Activated T-cell treated with anti-CD3 and anti-CD28 coated beads for 48 hours (primary cell): ENCODE measurements at regions not wholly inside any gene's neighbourhood (a gene's known extent, or its start where the extent isn't known, plus 50 kb on each side); places are given as distances from the start of the nearest gene placed in this dataset.
A peak's percentile ranks its signal among the peaks of the same experiment; 100 is the strongest.

Experiments used
- DNase-seq: peaks from one replicate; pipeline ENCODE4 v3.0.0-alpha.2; 2020; ENCODE audit warnings: low read depth

DNA sequence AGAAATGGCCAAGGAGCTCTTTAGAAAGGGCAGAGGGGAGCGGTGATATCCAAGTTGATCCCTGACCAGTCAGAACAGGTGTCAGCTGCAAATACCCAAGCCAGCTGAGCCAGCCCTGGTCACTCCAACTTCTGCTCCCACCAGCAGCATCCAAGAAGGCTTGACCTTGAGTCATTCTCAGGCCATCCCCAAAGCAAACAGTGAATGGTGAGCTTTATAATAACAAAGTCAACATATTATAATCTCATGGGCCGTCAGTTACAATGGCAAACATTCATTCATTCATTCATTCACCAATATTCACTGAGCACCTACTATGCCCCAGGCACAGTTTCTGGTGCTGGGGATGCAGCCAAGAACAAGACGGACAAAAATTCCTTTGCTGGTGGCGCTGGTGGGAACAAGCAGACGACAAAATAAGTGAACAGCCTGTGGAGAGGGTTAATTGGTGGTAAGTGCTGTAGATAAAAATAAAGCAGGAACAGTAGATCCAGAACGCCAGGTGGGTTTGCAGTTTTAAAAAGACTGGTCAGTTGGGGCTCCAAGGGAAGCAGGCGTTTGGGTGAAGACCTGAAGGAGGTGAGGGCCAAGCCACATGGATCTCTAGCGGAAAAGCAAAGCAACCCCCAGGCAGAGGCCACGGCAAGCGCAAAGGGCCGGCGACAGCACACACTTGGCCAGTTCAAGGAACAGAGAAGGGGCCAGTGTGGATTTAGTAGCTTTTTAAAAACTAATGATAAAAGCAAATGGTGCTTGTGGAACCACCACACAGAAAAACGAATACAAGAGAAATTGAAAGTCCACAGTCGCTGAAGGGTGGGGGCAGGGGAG is 131.8 kb upstream of the PTPN1 start:
- DNase-seq = no peak

DNA sequence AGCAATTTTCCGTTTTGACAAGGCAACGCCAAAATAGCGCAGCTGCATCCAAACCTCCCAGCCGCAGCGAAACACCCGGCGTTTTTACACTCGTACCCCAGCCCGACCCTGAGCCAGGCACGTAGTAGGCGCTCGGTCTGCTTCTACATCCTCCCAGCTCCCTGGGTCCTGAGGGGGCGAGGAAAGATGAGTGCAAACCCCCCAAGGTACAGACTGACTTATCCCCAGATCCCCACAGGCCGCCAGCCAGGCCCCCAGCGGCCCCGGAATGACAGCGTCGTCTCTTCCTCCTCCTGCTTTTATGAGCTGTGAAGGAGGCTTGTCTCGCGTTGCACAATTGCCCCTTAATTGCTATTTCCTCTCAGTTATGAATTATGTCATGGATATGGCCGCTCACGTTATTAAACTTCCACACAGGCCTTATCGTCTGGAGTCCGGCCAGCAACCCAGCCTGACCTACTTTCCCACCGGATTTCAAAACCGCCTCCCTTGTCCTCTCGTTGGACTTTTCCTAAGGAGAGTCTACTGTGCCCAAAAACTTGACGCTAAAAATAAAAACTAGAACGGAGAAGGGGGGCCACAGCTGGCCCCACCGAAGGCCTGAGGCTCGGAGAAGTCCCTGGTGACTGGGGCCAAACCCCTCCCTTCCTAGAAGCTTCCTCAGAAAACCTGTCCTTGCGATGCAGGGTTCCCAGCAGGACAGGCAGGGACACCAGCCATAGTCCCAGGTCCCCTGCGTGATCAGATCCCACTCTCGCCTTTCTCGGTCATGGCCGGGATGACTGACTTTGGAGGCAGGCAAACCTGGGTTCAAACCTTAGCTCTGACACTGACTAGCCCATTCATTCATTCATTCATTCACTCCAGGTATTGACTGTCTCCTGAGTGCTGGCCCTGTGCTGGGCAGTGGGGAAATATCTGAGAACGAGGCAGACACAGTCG is 130.9 kb upstream of the PTPN1 start:
- no peak for DNase-seq

DNA sequence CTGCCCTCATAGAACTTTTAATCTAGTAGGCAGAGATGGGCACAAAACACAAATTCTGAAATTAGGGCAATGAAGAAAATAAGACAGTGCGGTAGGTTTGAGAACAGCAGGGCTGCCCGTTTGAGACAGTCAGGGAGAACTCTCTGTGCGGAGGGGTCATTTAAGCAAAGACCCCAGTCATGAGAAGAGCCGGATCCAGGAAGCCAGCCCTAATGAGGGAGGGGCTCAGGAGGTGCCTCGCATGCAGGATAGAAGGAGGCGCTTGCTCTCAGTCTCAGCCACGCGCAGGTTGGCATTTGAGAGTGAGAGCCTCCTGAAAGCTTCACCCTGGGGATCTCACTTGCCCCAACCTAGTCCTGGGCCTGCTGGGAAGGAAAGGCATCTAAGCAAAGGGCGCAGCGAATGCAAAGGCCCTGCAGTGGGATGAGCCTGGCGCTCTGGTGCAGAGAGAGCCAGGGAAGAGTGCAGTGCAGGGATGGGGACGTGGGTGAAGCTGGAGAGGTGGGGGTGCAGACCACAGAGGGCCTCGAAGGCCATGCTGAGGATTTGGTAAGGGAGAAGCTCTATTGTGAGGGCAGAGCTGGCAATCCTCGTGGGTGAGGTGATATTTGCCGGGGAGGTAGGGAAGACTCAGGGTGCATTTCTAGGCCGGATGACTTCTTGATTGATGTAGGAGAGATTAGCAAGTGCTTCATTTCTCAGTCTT is 130.0 kb upstream of the PTPN1 start:
- no peak for DNase-seq

DNA sequence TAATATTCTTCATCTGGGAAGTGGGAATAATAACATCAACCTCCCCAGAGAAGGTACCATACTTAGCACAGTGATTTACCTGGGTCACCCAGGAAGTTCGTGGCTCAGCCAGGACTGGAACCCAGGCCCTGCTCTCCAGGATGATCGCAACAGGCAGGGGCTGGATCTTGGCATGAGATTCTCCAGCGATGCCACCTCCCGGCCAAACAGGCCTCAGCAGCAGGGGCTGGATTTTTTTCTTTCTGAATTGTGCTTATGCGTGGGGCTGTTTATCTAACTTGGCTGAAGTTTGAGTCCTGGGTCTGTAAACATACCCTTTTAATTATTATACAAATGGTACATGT is 129.5 kb upstream of the PTPN1 start:
- DNase-seq = no peak

DNA sequence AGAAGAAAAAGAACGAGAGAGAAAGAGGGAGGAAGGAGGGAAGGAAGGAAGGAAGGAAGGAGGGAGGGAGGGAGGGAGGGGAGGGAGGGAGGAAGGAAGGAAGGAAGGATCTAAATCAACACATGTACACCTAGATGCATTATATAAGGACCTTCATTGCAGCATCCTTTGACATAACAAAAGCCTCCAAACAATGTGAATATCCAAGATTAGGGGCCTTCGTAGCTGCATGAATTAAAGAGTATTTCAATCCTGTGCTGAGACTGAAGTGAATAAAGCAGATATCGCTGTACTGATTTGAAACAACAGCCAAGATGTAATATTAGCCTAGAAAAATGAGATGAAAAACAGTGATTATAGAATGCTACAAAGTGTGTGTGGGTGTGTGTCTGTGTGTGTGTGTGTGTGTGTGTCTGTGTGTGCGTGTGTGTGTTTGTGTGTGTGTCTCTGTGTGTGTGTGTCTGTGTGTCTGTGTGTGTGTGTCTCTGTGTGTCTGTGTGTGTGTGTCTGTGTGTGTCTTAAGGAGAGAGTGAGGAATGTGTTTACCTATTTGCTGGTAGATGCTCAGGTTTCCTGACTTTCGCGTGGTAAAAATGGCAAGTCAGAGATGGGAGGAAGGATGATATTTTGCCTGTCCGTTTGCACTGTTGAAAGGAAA is 129.0 kb upstream of the PTPN1 start:
- no peak for DNase-seq

DNA sequence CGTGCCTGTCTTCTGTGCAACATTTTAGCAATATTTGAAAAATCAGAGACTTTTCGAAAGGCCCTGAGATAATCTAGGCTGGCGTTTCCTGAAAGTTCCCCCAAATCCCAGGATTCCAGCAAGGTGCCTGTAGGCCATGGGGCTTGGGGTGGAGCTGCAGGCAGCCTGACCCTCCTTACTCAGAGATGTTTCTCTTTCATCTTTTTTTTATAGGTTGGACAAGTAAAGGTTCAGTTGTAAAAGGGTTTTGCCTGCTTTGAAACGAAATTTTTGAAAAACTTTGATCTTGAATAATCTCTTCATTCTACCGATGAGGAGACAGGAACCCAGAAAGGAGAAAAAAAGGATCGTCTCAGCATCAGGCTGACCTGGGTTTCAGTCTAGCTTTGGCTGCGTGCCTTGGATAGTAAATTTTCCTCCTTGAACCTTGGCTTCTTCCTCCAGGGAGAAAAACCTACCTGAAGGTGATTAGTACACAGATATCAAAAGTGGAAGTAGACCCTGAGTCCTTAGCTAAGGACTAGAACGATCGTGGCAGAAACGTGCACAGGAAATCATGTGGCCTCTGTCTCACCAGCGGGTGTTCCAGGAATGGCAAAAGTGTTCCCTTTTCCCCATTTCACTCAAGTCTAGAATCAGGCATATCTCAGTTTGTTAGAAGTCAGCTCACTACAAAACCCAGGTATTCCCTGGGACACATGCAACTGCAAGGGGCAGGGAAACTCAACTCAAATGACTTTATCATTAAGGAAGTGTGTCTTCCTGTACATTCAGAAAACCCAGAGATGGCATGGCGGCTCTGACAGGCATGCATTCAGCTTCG is 128.2 kb upstream of the PTPN1 start:
- DNase-seq = no peak

DNA sequence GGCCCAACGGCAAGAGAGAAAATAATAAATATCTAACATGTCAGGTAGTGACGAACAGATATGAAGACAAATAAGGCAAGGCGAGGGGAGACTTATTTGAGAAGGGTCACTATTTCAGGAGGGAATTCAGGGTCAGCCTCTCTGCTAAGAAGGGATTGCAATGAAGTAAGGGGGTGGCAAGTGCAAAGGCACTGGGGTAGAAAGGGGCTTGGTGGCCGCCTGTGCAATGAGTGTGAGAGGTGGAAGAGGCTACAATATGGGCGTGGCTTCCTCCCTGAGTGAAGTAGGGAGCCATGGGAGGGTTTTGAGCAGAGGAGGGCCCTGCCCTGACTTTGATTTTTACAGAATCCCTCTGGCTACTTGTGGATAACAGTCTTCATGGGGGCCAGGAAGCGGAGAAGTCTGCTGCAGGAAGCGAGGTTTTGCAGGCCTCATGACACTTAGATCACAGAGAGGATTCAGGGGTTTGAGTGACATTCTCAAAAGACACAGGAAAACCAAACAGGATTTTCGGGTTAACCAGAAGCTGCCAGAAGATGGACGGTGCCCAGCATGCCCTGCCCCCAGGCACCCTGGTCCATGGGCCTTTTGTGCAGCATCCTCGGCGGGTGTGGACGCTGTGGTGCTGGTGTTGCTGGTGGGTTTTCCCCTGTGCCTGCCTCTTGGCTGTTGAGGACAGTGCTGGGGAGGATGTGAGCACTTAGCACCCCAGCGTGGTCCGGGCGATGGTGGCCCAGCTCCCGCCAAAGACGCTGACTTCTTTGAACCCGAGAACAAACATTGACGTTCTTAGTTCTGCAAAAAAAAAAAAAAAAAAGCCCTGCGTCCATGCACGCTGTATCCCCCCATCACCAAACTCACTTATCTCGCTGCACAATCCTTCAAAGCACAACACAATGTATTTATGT is 124.2 kb upstream of the PTPN1 start:
- DNase-seq = peak; percentile 35

DNA sequence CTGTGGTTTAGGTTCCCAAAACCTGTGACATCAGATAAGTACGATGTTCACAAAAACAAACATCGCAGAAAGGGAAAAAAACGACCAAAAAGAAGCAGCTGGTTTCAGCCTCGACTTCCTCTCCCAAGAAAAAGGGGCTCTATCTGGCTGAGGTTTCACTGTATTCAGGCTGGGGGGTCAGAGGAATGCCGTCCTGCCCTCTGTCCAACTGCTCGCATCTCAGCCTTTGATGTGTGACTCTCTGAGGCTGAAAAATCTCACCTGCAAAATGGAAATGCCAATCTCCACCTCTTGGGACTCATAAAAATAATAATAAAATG is 123.6 kb upstream of the PTPN1 start:
- DNase-seq = no peak

DNA sequence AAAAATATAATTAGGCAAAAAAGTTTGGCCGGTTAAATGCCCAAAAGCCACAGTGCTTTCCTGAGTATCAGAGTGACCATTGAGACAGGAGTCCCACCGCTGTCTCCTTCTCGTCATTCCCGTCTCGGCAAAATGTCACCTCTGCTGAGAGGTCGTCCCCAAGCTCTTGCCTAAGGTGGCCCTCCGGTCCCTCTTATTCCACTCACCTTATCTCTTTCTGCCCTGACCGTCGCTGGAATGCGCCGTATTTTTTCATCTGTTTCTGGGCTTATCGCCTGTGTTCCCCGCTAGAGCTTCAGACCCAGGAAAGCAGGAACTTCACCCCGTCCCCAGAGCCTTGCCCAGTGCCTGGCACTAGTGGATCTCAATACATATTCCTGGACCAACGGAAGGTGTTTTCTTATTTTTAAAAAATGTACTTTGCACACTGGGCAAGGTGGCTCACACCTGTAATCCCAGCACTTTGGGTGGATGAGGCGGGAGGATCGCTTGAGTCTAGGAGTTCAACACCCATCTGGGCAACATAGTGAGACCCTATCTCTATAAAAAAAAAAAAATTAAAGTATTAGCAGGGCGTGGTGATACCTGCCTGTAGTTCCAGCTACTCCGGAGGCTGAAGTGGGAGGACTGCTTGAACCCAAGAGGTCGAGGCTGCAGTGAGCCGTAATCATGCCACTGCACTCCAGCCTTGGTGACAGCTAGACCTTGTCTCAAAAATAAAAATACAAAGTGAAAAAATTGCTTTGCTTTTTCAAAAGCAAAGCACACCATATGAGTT is 122.8 kb upstream of the PTPN1 start:
- no peak for DNase-seq

DNA sequence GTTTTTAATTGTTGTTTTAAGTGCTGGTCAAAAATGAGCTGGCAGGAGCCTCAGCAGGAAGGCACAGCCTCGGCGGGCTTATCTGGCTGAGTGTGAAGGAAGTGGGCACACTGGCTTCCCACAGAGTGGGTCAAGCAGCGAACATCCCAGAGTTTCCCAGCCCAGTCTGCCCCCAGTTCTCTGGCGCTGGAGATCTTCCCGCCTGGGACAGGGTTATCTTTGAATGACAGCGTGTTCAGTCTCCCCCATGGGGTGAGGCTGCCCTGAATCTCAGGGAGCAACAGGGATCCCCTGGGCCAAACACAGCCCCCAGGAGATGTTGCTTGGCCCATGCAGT is 122.2 kb upstream of the PTPN1 start:
- DNase-seq = no peak

DNA sequence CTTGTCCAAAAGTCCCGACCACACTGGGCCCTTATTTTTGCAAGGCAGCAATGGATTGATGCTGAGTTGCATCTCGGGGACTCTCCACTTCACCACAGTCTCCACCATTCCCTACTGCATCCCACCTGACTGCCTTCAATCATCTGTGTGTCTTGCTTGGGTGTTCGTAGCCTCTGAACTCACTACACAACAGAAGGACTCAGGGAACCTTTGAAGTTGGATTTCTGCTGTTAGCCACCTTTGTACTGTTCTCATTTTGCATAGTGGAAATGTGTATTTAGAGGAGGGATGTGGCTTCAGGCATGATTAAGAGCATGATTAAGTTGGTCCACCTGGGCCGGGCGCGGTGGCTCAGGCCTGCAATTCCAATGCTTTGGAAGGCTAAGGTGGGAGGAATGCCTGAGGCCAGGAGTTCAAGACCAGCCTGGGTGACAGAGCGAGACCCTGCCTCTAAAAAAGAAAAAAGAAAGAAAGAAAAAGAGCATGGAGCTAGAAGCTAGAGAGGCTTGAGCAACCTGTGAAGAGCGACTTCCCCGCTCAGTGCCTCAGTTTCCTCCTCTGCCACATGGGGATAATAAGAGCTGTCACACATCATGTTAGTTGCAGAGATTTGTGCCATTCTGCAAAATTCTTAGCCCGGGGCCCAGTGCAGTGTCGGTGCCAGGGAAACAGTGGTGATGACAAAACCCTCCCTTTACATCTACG is 121.3 kb upstream of the PTPN1 start:
- DNase-seq = no peak

DNA sequence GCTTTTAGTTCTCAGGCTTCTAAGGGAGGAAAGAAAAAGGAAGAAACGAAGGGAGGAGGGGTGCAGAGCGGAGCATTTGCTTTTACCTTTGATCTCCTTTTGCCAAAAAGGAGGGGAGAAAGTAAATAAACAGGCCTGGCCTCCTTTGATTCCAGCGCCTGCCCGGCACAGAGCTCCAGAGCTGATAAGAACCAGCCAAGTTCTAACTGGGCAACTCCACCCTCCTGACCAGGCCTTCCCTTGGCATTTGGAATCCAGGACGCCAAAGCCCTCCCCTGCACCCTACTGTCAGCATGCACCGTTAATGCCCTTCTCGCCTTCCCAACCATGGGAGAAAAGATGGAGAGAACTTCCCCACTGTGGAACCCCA is 120.8 kb upstream of the PTPN1 start:
- no peak for DNase-seq

DNA sequence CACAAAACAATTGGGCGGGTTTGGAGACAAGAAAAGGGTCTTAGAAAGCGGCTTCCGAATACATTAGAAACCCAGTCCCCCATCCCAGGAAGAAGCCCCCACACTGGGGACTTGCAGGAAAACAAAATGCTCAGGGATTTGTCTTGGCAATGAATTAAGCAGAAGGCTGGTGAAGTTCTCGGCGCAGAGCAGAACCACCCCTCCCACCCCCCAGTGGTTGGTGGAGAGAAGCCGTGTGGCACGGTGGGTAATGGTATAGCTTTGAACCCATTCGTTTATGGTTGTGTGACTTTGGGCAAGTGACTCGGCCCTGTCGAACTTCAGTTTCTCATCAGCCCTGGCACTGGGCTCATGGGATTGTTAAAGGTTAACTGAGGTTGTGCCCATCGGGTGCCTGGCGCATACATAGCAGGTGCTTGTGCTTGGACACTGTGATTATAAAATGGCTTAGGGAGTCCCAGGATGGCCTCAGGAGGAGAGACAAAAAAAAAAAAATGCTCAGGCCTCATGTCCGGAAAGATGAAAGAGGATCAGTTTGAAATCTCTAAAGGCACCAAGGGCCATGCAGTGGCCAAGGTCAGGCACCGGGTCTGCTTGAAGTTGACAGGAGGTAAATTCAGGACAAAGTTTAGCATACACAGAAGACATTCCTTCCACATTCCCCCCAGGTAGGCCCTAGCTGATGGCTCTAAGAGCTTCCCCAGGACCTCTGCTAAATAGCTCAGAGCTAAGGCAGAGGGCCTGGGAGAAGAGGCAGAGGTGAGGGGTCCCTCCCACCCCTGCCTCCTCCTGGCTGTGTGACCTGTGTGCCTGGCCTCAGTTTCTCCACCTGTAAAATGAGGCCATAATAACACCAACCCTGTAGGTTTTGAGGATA is 120.1 kb upstream of the PTPN1 start:
- DNase-seq = no peak

DNA sequence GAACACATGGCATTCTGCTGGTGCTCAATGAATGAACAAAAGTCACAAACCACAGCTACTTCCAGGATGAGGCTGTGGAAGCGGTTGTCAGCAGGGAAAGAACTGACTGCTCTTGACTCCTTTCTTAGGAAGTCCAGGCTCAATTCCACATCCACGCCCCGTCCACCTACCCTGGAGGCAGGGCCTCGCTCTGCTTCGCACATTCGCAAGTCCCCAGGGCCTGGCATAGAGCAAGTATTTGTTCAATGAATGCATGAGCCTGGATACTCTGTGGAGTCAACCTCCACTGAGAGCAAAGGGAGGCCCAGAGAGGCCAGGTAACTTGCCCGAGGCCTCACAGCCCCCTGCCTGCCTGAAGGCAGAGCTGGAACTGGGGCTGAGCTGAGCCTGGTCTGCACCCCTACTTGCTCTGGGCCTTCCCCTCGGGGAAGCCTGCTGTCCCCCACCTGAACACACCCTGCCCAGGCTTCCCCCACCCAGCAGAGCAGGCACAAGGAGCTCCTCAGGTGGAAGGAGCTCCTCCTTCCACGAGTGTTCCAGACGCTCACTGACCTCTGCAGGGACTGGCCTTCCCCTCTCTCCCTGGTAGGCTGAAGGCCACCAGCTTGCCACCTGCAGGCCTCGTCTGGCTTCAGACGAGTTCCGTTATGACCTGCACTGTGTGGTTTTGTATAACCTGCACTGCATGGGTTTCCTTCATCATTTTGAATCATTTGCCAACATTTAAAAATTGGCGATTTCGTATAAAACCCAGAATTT is 119.3 kb upstream of the PTPN1 start:
- no peak for DNase-seq

DNA sequence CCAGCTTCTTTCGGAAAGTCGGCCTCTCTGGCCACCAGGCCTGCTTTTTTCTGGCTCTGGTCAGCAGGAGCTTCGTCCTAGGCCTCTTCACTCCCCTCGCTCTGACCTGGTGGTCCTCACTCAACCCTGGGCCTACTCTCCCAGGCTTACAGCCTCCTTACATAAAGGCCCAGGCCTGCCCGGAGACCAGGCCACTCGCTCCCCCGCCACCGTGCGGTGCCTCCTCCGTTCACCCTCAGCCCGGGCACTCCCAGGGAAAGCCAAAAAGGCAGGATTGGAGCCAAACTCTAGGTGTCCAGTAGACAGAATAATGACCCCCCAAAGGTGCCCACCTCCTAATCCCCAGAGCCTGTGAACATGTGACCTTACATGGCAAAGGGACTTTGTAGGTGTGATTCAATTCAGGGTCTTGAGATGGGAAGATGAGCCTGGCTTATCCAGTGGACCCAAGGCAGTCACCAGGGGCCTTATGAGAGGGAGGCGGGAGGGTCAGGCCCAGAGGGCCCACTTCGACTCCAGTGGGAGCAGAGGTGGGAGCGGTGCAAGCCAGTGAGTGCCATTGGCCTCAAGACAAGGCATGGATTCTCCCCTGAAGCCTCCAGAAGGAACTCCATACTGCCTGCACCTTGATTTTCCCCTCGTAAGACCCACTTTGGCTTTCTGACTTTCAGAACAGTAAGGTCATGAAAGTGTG is 118.6 kb upstream of the PTPN1 start:
- DNase-seq = no peak

DNA sequence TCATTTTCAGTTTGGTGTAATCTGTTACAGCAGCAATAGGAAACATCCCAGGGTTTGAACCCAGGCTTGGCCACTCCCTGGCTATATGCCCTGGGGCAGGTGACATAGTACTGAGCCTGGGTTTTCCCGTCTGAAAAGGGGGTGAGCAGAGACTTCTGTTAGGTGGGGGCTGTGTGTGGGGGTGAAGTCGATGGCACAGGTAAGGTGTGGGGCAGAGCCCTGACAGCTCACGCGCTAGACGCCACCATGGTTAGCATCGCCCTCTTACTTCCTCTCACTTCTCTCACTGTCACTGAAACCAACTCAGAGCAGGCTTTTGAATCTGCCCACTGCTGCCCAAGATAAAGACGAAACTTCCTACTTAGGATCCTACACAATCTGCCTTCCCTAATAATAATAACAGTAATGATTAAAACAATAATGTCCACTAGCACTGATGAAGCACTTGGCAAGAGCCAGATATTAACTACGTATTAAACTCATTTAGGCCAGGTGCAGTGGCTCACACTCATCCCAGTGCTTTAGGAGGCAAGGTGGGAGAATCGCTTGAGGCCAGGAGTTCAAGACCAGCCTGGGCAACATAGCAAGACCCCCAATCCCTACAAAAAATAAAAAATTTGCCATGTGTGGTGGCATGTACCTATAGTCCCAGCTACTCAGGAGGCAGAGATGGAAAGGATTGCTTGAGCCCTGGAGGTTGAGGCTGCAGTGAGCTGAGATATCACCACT is 117.9 kb upstream of the PTPN1 start:
- no peak for DNase-seq
